ENCODE measurements at regions not wholly inside any gene's neighbourhood (a gene's known extent, or its start where the extent isn't known, plus 50 kb on each side); places are given as distances from the start of the nearest gene placed in this dataset.

- TF ChIP-seq MAX (IDR thresholded peaks at IDR 0.05; ENCODE audit: low read depth, low read length), result no peak
- no peak for TF ChIP-seq CTCF (IDR thresholded peaks at IDR 0.05; ENCODE audit: low read depth, low read length)
- TF ChIP-seq POLR2A (IDR thresholded peaks at IDR 0.05; ENCODE audit: extremely low read depth, insufficient read length), result no peak
- no peak overlapping the region for H3K4me3 ChIP-seq (ENCODE audit: low read depth, low read length)
- DNase-seq (ENCODE audit: low read depth), result no peak
Measured at GRCh38 chr6:114521926-114522325, 179.1 kb upstream of the HS3ST5 start.

GRCh38 chr6:114520976-114521375 lies 178.2 kb upstream of the HS3ST5 start:
- no peak for DNase-seq (ENCODE audit: low read depth)
- H3K4me3 ChIP-seq (ENCODE audit: low read depth, low read length), result no peak overlapping the region
- TF ChIP-seq MAX (IDR thresholded peaks at IDR 0.05; ENCODE audit: low read depth, low read length) (no peak), CTCF (IDR thresholded peaks at IDR 0.05; ENCODE audit: low read depth, low read length) (no peak), POLR2A (IDR thresholded peaks at IDR 0.05; ENCODE audit: extremely low read depth, insufficient read length) (no peak), MYC (IDR thresholded peaks at IDR 0.05; ENCODE audit: low read depth, low read length) (no peak)

GRCh38 chr6:114514170-114514569 lies 171.3 kb upstream of the HS3ST5 start:
- no peak overlapping the region for H3K4me3 ChIP-seq (ENCODE audit: low read depth, low read length)
- TF ChIP-seq MYC (IDR thresholded peaks at IDR 0.05; ENCODE audit: low read depth, low read length) (no peak), MAX (IDR thresholded peaks at IDR 0.05; ENCODE audit: low read depth, low read length) (no peak), CTCF (IDR thresholded peaks at IDR 0.05; ENCODE audit: low read depth, low read length) (no peak), POLR2A (IDR thresholded peaks at IDR 0.05; ENCODE audit: extremely low read depth, insufficient read length) (no peak)
- no peak for DNase-seq (ENCODE audit: low read depth)

- H3K4me3 ChIP-seq (ENCODE audit: low read depth, low read length), result no peak overlapping the region
- no peak for DNase-seq (ENCODE audit: low read depth)
Measured at GRCh38 chr6:114471450-114471849, 128.6 kb upstream of the HS3ST5 start.

GRCh38 chr6:114467931-114468330 lies 125.1 kb upstream of the HS3ST5 start:
- no peak for DNase-seq (ENCODE audit: low read depth)
- TF ChIP-seq MAX (IDR thresholded peaks at IDR 0.05; ENCODE audit: low read depth, low read length) (no peak), CTCF (IDR thresholded peaks at IDR 0.05; ENCODE audit: low read depth, low read length) (no peak), MYC (IDR thresholded peaks at IDR 0.05; ENCODE audit: low read depth, low read length) (no peak), POLR2A (IDR thresholded peaks at IDR 0.05; ENCODE audit: extremely low read depth, insufficient read length) (no peak)

More at GRCh38 chr6:114471450-114471849, 128.6 kb upstream of the HS3ST5 start:
- TF ChIP-seq MYC (IDR thresholded peaks at IDR 0.05; ENCODE audit: low read depth, low read length) (no peak), CTCF (IDR thresholded peaks at IDR 0.05; ENCODE audit: low read depth, low read length) (no peak)

GRCh38 chr6:114465511-114465910 lies 122.7 kb upstream of the HS3ST5 start:
- DNase-seq (ENCODE audit: low read depth), result no peak
- TF ChIP-seq MYC (IDR thresholded peaks at IDR 0.05; ENCODE audit: low read depth, low read length) (no peak), MAX (IDR thresholded peaks at IDR 0.05; ENCODE audit: low read depth, low read length) (no peak), CTCF (IDR thresholded peaks at IDR 0.05; ENCODE audit: low read depth, low read length) (no peak), POLR2A (IDR thresholded peaks at IDR 0.05; ENCODE audit: extremely low read depth, insufficient read length) (no peak)
- H3K4me3 ChIP-seq (ENCODE audit: low read depth, low read length), result no peak overlapping the region

More at GRCh38 chr6:114467931-114468330, 125.1 kb upstream of the HS3ST5 start:
- H3K4me3 ChIP-seq (ENCODE audit: low read depth, low read length), result no peak overlapping the region

All from NB4 (cell line).